Limb (tissue), 2 donors: ENCODE measurements at regions not wholly inside any gene's neighbourhood (a gene's known extent, or its start where the extent isn't known, plus 50 kb on each side); places are given as distances from the start of the nearest gene placed in this dataset.

ENCODE experiments used
- DNase-seq, 2 donors: peaks; one replicate each; pipeline ENCODE4 v3.0.0-alpha.2; 2016; ENCODE audit errors: extremely low spot score in 2 of 2

DNA sequence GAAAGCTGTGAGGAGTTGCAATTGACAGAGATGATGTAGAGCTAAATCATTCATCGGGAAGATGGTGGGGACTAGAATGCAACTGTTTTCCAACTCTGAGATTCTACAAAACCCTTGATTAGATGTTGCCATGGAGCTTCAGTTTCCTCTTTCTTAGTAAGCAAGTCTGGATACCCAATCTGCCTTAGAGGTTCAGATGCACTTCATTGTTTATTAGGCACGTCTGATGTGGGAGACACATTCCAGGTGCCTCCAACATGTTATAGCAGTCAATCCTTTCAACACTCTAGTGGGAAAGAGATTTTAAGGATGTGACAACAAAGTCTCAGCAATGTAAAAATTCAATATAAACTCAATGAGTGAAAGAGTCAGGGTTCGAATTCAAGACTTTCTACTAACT lies 291.3 kb upstream of the PHYHIPL start:
- DNase-seq = peak in 1 of 2 donors; percentile 40

DNA sequence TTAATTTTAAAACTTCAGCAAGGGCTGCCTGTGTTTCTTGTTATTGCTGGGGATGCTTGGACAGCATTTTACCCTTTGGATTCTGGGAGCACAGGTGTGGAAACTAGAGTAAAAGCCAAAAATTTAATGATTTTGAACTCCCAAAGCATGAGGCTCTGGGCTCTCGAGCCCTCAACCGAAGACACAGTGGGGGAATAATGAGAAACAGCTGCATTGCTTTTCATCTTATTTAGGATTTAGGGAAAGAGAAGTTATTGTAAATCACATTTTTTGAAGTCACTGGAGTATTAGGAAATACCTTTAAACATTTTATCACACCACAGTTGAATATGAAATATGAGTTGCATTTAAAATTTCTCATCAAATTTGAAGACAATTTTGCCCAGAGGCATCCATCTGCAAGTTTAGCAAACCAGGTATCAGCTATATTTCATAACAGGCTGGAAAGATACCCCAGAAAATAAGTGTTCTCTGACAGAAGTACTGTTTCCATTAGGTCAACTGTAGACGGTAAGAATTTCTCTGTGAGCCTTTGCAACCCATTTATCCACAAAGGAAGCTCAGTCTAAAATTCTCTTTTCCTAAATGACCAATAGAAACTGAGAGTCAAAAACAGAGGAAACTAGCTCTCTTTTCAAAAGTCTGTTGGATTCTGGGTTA lies 290.6 kb upstream of the PHYHIPL start:
- peak in 1 of 2 donors; percentile 83 for DNase-seq

DNA sequence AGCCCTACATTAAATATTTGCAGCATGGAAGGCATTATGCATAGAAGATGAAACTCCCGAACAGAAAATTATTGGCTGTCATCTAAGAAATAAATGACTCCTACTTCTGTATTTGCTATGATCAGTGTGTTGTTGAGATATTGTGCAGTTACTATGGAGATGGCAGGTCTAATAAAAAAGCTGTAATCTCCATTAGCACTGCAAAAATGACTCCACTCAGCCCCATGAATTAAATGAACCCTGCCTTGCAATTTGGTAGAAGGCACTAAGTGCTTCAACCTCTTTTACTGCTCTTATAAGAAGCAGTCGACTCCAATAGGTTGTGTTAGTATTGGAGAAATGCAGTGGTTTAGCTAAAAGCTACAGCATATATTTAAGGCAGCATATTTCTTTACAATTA lies 290.0 kb upstream of the PHYHIPL start:
- DNase-seq = peak in 1 of 2 donors; percentile 55

DNA sequence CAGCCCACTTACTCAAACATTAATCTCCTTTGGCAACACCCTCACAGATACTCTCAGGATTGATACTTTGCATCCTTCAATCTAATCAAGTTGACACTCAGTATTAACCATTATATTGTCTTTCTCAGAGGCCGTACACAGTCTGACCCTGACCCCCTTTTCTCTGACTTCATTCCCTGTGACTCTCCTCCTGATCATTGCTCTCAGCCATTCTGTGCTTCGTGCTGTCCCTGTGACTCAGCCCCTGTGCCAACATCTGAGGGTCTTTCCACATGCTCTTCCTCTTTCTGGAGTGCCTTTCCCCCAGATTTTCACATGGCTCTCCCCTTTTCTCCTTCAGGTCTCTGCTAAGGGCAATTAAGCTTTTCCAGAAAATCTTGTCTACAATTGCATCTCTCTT lies 289.0 kb upstream of the PHYHIPL start:
- DNase-seq = no peak

DNA sequence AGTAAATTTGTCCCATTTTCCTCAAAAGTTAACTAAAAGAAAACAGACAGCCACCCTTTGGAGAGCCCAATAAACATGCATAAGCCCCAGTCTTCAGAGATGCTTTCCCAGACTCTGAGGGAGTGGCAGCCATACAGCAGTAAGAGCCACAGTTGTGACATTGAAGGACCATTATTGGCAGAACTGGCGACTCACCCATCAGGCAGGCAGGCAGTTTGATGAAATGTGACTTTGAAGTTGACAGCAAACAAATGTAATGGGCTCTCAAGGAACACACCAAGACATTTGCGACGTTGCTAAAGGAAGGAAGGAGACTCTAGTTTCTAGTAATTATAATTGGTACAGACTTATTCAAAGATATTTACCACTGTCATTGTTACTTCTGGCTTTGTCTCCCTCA lies 287.5 kb upstream of the PHYHIPL start:
- no peak for DNase-seq

DNA sequence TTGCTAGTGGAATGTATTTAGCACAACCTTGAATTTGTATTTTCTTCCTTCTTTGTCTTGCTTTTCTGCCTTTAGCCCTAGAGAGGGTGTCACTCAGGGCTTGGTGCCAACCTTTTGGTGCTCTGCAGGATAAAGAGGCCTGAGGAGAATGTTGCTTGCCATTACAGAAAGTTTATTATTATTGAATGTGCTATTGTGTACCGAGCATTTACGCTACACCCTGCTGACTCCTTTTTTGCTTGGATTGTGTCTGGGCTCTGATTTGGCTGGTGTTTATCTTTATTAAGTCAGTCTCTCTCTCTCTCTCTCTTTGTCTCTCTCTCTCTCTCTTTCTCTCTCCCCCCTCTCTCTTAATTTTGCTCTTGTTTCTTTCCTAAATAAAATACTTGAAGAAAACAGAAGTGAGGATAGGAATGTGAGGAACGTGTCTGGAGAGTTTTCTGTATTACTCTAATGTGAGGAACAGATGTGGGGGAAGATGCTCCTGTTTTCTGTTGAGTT lies 284.4 kb upstream of the PHYHIPL start:
- DNase-seq = peak in 1 of 2 donors; percentile 33

DNA sequence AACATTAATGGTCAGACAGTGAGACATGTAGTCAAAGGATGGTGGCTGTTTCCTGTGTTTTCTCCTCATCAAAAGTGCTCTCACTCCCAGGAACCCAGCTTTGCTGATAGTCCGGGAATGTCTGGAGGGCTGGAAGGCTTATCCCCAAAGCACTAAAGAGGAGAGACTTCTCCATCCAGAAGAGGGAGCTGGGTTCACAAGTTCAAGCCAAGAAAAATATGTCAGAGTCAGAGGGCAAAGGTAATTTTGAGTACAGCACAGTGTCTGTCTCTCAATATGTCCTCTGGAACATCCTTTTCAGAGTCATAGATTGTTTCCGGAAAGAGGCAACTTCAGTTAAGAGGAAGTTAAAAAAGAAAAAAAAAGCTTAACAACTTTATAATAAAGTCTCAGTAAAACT lies 281.5 kb upstream of the PHYHIPL start:
- DNase-seq = no peak

DNA sequence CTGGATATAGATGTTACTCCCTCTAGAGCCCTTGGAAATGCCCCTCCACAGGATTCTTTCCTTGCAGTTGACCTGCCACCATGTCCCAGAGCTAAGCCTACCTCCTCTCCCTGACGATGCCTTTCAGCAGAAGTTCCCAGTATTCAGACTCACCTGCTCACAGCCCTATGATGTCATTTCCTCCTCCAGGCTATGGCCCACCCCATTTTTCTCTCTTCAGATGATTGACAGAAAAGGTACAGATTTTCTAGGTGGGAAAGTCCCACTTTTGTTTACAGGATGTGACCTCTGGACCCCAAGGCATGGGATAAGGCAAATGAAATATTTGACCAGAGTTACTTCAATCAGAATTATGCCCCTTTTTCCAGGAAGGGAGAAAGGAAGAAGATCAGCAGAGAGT lies 280.2 kb upstream of the PHYHIPL start:
- no peak for DNase-seq

DNA sequence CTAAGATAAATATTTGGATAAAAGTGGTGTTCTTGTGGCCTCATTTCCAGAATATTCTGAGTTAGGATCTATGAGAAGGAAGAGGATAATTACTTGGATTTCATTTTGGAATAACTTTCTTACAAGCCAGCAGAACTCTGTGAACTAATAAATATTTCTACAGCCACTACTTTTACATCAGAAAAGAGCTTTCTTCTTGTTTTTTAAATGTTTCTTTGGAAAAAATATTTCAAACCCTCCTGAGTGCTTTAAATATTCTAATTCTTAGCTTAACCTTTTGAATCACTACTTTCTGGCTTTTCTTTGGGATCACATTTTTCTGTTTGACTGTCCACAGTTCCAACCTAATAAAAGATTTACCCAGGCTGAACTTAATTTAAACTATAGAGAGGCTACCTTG lies 279.2 kb upstream of the PHYHIPL start:
- DNase-seq = peak in 1 of 2 donors; percentile 49

DNA sequence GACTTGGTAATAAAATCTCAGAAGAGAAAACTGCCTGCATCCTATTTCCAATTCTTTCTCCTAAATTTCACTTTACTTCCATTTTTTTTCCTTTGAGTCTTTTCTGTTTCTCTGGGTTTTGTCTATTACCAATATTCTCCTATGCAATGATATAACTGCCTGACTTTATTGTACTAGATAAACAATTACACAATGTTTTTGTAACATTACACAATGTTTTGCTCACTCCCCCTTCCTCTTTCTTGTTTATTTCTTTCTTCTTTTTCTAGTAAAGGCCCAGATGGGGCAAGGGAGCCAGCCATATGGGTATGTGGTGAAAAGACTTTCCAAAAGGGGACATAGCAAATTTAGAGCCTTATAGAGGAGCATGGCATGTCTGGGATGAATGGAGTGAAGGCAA lies 278.7 kb upstream of the PHYHIPL start:
- DNase-seq = no peak

DNA sequence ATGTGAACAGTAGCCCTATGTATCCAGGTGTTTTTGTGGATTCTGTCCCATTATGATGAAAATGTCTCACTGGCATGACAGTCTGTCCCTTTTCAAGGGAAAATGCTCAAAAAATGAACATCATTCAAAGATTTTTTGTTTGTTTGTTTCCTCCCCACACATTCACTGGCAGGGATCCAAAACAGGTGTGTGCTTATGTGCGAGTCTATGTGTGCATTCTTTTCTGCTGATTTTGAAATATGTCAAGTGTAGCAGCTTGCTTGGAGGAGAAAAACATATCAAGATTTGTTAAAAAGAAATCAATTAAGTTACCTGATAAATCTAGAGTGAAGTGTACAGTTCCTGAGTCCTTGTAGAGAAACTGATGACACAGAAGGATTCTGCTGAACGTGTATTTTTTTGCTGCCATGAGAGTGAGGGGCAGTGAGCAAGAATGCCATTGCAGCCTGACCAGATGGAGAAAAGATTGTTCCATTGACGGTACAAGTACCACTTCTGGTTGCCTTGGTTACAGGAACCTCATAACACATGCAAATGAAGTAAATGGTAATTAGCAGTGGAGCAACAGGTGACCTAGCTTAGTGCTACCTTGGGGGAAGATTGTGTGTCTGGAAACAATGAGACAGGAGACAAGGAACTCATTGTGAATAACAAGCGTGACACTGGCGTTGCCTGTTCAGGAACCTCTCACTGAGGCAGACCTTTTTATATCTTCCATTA lies 277.4 kb upstream of the PHYHIPL start:
- DNase-seq = no peak

DNA sequence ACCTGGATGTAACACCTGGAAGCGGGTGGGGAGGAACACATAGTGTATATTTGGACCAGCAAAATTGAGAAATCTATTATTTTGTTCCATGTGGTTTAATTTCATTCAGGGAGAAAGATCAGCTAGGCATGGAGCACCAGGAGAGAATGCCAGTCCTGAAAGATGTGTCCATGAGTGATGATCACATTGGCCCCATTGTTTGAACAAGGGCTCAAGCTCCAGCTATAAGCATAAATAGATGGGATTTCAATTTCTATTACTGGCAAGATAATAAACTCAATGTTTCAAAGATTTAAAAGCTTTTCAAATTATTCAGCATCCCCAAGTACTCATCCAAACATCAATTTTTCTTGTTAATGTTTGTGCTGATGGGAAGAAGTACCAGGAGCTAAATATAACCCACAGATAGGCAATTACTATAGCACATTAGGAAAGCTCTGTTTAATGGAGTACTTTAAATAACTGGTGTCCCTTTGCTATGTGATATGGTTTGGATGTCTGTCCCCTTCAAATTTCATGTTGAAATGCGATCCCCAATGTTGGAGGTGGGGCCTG lies 275.3 kb upstream of the PHYHIPL start:
- no peak for DNase-seq

DNA sequence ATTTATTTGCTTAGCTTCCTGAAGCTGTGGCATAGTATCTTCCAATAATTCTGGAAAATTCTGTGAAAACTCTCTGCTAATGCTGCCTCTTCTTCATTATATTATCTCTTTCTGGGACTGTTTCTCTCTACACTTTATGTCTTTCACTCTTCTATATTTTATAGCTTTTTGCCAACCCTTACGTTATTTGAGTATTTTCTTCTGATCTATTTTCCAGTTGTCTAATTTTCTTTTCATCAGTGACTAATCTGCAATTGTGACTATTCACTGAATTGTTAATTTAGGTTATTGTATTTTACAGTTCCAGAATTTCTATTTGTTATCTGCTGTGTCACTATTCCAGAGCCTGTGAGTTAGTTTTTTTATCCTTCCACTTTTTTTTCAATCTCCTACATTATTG lies 273.4 kb upstream of the PHYHIPL start:
- no peak for DNase-seq

DNA sequence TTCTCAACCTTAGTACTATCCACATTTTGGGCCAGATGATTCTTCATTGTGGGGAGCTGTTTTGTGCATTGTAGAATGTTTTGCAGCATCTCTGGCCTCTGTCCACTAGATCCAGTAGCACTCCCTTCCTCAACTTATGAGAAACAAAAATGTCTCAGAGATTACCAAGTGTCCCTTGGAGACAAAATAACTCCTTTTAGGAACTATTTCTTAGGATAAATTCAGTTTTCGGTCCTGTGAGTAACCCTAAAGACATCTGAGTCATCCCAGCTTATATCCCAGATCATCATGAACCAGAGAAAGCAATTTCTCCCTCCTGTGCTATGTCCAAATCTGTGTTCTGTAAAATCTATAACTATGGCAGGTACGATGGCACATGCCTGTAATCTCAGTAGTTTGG lies 266.6 kb upstream of the PHYHIPL start:
- no peak for DNase-seq

DNA sequence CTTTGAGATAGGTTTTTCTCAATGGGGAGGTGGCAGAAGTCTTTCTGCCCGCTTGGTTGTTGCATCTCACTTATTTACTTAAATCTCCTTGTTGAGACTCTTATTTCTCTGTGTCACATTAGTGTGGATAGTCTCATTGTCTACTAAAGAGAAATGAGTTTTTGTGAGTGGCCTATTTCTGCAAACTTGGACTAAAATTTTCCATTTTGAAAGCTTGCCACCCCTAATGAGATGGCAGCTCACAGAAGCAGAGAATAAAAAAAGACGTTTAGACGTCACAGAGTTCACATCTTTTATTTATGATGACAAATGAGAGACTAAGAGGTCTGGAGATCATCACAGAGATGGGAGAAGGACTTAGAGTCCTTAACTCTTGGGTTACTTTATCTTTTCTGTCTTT lies 262.7 kb upstream of the PHYHIPL start:
- DNase-seq = no peak

DNA sequence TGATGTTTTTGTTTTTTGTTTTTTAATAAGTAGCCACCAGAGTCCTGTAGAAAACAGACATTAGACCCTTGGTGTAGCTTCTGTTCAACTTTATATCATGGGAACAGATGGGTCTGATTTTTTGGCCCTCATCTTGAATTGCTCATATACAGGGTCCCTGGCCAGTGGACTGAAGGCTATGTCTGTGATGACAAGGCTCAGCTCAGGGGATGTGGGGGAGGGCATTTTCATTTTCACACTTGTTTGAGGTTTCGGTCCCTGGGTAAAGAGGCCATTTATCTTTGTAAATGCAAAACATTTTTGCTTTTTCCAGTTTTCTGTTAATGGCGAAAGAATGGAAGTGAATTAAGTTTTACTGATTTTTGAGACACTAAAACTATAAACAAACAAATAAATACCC lies 257.6 kb upstream of the PHYHIPL start:
- DNase-seq = no peak

DNA sequence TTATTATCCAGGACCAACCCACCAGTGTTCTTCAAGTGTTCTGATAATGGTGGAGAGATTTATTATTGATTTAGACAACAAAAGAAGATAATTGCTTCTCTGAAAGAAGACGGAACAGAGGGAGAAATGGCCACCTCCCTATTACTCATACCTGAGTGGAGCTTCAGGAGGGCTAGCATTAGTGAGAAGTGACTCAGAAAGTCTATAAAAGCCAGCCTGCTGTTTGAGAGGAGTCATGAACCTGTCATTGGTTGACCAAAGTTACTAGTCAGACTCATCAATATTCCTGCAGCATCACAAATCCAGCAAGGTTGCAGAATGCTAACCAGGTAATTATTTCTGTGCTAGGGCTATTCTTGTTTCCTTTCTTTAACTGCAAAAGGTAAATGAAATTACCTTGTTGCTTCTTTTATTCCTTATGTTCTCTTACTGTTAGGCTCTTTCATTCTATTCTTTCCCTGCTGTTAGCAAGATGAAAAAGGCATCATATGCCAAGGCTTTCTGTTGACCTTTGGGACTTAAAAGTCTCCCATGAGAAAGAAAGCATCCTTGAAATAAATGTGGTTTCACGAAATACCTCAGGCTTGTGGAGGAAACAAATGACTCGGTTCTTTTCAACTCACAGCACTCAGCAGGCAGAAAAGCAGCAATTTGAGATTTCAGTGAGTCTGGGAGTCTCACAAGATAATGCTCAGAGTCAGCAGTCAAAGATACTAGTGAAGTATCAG lies 256.4 kb upstream of the PHYHIPL start:
- DNase-seq = no peak

DNA sequence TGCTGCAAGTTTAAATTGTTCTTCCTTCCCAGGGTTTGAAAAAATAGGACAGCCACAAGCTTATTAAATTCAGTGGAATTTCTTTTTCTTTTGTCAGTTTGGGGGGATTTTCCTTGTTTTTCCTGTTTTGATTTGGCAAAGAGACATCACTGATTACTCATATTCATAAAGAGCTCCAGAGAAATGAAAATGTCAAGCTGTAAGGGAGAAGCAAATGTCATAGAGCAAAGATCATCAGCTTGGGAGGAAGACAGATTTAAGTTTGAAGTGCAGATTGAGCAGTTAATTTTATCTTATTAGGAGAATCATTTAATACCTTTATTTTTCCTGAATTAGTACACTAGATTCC lies 255.8 kb upstream of the PHYHIPL start:
- no peak for DNase-seq

DNA sequence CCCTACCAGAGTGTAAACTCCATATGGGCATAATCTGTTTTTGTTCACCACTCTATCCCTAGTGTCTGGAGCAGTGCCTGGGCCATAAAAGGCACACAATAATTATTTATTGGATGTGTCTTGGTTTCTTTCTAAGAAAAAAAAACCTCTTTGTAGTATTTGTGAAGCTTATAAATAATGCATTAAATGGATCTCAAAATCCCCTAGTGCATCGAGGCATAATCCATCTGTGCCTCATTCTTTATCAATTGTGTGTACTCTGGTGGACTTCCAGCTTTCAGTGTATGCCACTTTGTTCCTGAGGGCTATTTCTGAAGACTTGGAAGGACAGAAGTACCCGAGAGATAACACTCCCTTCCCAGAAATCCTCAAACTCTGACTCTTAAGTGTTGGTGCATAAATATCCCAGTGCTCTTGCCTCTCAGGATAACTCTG lies 255.0 kb upstream of the PHYHIPL start:
- no peak for DNase-seq

DNA sequence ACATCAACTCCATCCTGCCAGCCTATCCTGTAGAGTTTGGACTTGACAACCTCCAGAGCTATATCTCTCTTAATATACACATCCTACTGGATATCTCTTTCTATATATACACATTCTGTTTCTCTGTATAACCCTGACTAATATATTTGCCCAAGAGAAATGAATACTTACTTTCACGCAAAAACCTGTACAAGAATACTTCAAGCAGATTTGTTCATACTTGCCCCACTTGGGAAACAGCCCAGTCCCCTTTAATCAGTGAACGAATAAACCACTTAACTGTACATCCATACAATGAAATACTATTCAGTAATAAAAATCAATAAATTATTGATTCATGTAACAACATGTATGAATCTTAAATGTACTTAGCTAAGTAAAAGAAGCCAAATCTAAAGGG lies 251.1 kb upstream of the PHYHIPL start:
- DNase-seq = no peak

DNA sequence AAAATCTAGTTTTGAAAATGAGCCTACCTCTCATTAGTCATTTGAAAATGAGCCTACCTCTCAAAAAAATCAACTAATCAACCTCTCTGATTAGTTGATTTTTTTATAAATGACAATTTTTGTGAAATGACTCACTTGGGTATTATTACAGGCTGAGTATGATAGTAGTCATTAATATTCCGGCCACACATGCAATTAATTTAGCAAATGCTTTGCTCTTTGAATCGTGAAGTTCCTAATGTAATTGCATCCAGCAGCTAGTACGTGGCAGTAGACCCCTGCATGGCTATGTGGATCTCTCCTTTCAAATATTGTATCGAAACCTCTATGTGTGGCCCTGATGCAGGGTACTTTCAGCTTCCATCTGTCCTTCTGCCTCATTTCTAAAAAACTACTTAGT lies 245.9 kb upstream of the PHYHIPL start:
- DNase-seq = no peak

DNA sequence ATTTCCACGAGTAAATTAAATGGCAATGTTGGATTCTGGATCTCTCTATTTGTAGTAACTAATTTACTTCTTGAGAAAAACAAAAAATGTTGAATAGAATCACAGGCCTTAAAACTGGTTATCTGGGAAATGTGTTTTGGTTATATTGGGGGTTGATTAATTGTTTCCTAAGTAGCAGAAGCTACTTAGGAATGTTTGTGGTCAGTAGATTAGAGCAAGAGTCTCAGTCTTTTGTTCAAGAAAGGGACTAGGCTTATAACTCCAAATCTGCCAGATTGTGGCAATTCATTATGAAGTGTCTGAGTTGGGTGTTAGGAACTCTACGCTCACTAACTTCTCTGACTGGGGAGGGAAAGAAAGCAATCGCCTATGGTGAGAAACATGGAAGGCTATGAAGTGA lies 244.3 kb upstream of the PHYHIPL start:
- no peak for DNase-seq
